Ovary (tissue), 3 donors: ENCODE measurements at regions not wholly inside any gene's neighbourhood (a gene's known extent, or its start where the extent isn't known, plus 50 kb on each side); places are given as distances from the start of the nearest gene placed in this dataset.
A peak's percentile ranks its signal among the peaks of the same experiment; 100 is the strongest.

Source experiments
- EP300 ChIP-seq: sonication (generic); formaldehyde crosslinking; IDR thresholded peaks from one replicate; pipeline ENCODE4 v1.6.1; 2017; ENCODE audit warnings: antibody characterized with exemption
- POLR2A ChIP-seq: fragments of 450-650 bp; IDR thresholded peaks from one replicate; pipeline ENCODE4 v1.6.1; 2017; ENCODE audit warnings: antibody characterized with exemption, mild to moderate bottlenecking, moderate library complexity
- TF ChIP-seq, protein P1 (sequence below), 3 donors: fragments of 450-650 bp in 2 of 3; fragments of 200-600 bp in 1 of 3; IDR thresholded peaks; one replicate each; pipeline versions ENCODE4 v1.5.1 to v1.8.0; 2016 to 2022; ENCODE audit warnings: antibody characterized with exemption in 3 of 3, mild to moderate bottlenecking in 1 of 3
- donor health status: DM: no; HTN: no; CAD: no.

DNA sequence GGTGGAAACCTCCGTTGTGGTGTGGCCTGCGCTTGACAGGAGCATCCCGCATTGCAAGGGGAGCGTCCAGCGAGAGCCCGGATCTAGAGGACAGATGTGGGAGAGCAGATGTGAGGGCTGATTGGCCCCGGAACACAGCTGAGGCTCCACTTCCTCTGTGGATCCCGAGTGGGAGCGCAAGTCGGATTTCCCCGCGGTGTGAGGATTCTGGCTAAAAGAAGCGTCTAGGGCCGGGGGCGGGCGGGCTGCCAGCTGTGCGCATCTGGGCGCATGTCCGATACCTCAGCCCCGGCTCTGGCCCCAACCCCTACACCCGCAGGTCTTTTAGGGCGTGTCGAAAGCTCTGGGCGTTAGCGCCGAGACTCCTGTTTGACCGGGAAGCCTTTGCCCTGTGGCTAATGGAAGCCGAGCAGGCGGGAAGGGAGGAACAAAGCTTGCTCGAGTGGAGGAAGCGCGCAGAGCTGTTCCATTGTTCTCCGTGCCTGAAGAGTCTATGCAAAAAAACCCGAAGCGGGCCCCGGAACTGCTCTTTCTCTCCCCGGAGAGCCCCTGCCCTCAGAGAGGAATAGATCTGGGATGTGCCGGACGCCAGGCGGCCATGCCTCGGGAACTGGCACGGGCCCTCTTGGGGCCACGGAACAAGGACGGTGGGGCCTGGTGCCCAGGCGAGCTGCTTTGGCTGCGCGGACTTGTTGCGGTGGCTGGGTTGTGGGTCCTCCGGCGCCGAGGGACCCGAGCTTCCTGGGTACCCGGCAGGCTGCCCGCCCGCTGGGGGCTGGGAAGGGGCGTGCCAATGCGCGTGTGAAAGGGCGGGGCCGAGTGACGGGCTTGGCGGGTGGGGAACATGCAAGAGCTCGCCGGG, 111.1 kb downstream of the NAV1 start:
- TF ChIP-seq, protein P1, sequence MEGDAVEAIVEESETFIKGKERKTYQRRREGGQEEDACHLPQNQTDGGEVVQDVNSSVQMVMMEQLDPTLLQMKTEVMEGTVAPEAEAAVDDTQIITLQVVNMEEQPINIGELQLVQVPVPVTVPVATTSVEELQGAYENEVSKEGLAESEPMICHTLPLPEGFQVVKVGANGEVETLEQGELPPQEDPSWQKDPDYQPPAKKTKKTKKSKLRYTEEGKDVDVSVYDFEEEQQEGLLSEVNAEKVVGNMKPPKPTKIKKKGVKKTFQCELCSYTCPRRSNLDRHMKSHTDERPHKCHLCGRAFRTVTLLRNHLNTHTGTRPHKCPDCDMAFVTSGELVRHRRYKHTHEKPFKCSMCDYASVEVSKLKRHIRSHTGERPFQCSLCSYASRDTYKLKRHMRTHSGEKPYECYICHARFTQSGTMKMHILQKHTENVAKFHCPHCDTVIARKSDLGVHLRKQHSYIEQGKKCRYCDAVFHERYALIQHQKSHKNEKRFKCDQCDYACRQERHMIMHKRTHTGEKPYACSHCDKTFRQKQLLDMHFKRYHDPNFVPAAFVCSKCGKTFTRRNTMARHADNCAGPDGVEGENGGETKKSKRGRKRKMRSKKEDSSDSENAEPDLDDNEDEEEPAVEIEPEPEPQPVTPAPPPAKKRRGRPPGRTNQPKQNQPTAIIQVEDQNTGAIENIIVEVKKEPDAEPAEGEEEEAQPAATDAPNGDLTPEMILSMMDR (IDR thresholded peaks at IDR 0.05): no peak
- TF ChIP-seq EP300: no peak
- peak; percentile 34 for TF ChIP-seq POLR2A
